Embryonic facial prominence (tissue), 1 donor: ENCODE measurements at regions not wholly inside any gene's neighbourhood (a gene's known extent, or its start where the extent isn't known, plus 50 kb on each side); places are given as distances from the start of the nearest gene placed in this dataset.

Experiments used
- DNase-seq: peaks from one replicate; pipeline ENCODE4 v3.0.0-alpha.2; 2016; ENCODE audit errors: extremely low spot score

- DNase-seq: no peak
These were observed 310.5 kb upstream of the ADAMTS9 start for GRCh38 chr3:64998317-64998716.

- DNase-seq: no peak
These were observed 308.2 kb upstream of the ADAMTS9 start for GRCh38 chr3:64995857-64996551.

- DNase-seq: no peak
These were observed 306.0 kb upstream of the ADAMTS9 start for GRCh38 chr3:64993781-64994180.

- DNase-seq: no peak
These were observed 304.9 kb upstream of the ADAMTS9 start for GRCh38 chr3:64992530-64993285.

GRCh38 chr3:64988188-64988587, 300.4 kb upstream of the ADAMTS9 start:
- no peak for DNase-seq

- no peak for DNase-seq
These were observed 299.9 kb upstream of the ADAMTS9 start for GRCh38 chr3:64987726-64988125.

GRCh38 chr3:64985072-64985471, 297.3 kb upstream of the ADAMTS9 start:
- no peak for DNase-seq

GRCh38 chr3:64983583-64984359, 296.0 kb upstream of the ADAMTS9 start:
- DNase-seq: no peak

GRCh38 chr3:64977308-64978100, 289.7 kb upstream of the ADAMTS9 start:
- DNase-seq: no peak

- DNase-seq: no peak
These were observed 288.7 kb upstream of the ADAMTS9 start for GRCh38 chr3:64976456-64976855.

- no peak for DNase-seq
These were observed 287.3 kb upstream of the ADAMTS9 start for GRCh38 chr3:64975147-64975546.

GRCh38 chr3:64974401-64974800, 286.6 kb upstream of the ADAMTS9 start:
- no peak for DNase-seq

GRCh38 chr3:64972793-64973192, 285.0 kb upstream of the ADAMTS9 start:
- no peak for DNase-seq

- DNase-seq: no peak
These were observed 283.8 kb upstream of the ADAMTS9 start for GRCh38 chr3:64971602-64972001.

GRCh38 chr3:64970634-64971033, 282.8 kb upstream of the ADAMTS9 start:
- no peak for DNase-seq

GRCh38 chr3:64961301-64961700, 273.5 kb upstream of the ADAMTS9 start:
- DNase-seq: no peak

GRCh38 chr3:64958199-64958843, 270.5 kb upstream of the ADAMTS9 start:
- DNase-seq: peak; percentile 12

- peak; percentile 53 for DNase-seq
These were observed 269.8 kb upstream of the ADAMTS9 start for GRCh38 chr3:64957408-64958198.

GRCh38 chr3:64956711-64957325, 269.0 kb upstream of the ADAMTS9 start:
- peak; percentile 76 for DNase-seq
